GM19238 (cell line): ENCODE measurements at regions not wholly inside any gene's neighbourhood (a gene's known extent, or its start where the extent isn't known, plus 50 kb on each side); places are given as distances from the start of the nearest gene placed in this dataset.

ENCODE experiments used
- DNase-seq: peaks from one replicate; pipeline ENCODE4 v3.0.0; 2011; ENCODE audit warnings: low spot score; ENCODE audit not compliant: insufficient read length

- no peak for DNase-seq
These were observed 248.0 kb upstream of the HS6ST1 start for GRCh38 chr2:128566671-128567070.

DNA sequence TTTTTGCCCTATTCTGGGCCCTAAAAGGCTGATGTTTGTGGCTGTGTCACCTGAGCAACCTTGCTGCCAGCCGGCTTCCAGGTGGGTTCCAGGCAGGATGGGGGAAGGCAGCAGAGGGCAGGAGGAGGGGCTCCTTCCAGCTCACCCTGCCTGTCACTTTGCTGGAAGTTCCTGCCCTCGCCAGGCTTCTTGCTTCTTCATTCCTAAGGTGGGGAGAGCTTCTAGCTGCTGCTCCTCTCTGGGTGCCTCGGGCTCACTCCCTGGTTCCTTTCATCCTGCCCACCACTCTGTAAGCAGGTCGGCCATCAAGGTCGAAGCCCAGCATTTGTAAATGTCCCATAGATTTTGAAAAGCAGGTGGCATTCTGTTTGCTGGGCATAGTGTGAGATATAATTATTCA is 249.4 kb upstream of the HS6ST1 start:
- DNase-seq = no peak

DNA sequence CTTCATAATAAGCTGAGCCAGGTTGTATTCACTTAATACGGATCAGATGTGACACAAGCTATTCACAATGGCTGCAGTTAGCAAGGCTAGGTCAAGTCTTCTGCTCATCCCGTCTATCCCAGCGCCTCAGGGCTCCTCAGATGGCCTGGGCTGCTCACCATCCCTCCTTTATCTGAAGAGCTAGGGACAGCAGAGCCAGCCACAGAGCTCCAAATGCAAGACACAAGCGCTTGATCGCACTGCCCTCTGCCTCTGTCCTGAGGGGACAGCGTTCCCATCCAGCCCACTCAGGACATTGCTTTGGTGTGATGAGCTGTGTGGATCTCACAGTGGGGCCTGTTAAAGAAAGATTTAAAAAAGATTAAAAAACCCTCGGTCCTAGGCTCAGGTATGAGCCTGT is 254.4 kb upstream of the HS6ST1 start:
- DNase-seq = no peak

DNA sequence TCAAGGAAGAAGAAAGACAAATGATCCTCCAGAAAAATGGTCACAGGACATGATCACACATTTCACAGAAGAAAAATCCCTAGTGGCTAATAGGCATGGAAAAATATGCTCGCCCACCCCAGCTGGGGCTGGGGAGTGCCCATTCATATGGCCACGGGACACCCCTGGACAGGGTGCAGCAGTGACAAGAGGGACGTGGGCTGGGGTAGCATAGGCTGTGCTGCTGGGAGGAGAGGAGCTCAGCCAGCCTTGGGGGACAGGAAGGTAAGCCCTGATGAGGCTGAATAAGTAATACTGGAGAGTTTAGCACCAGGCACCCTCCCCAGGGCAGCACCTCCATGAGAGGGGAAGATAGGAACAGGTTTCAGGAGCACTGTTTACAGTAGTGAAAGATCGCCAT is 254.9 kb upstream of the HS6ST1 start:
- no peak for DNase-seq

DNA sequence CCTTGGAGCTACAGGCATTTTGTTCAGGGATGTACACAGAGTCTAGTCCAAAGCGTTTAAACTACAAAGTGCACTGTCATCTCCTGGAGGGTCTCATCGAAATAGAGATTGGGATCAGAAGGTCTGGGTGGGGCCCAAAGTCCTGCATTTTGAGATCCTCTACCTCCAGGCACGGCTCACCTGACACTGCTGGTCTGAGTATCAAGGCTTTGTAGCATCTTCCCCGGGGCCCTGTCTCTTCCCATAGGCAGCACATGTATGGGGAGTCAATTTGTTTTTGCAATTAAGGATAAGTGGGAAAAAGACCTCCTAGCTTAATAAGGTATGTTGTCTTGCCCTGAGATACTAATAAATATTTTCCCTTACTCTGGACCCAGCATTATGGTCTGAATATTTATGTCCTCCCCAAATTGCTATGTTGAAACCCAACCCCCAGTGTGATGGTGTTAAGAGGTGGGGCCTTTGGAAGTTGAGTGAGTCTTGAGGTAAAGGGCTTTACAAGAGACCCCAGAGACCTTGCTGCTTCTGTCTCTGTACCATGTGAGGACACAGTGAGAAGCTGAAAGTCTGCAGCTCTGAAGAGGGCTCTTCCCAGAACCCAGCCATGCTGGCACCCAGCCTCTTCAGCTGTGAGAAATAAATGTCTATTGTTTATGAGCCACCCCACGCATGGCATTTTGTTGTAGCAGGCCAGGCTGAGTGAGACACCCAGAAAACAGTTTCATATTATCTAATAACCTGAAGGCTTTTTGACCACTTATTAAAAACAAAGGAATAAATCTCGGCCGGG is 258.7 kb upstream of the HS6ST1 start:
- no peak for DNase-seq

DNA sequence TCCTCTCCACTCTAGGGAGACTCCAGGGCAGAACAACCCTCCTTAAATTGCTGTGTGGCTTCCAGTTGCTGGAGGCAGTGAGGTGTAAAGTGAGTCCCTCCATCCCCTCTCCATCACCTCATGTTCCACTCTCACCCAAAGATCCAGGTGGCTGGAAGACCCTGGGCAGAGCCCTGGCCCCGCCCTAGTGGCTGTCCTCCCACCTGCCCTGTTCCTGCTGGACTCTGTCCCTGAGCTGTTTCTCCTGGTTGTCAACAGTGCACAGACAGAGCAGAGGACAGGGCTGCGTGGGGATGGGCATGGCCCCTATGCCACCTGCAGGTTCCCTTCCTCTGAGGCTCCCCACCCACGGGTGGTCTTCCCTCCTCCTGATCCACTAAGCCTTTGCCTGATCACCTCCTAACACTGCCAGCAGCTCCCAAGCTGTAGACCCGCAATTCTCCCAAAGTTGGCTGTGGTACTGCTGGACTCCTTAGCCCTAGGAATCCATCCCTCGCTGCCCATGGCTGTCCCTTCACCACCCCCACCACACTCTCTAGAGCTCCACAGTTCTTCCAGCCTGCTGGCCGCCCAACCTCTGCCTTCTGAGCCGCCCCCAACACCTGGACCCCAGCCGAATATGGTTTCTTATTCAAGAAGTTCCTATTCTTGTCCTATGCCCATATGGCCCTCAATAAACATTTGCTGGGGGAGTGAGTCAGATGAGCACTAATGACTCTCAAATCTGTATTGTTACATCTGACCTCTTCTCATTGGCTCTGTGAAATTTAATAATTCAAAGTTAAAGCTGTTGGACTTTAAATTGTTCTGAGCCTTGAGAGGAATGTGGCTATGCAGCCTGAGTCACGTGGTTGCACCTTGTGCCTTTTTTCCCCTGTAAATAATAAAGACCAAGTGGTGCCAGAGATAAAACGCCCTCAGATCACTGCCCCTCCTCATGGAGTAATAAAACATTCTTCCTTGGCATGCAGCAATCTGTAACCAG is 260.0 kb upstream of the HS6ST1 start:
- no peak for DNase-seq

DNA sequence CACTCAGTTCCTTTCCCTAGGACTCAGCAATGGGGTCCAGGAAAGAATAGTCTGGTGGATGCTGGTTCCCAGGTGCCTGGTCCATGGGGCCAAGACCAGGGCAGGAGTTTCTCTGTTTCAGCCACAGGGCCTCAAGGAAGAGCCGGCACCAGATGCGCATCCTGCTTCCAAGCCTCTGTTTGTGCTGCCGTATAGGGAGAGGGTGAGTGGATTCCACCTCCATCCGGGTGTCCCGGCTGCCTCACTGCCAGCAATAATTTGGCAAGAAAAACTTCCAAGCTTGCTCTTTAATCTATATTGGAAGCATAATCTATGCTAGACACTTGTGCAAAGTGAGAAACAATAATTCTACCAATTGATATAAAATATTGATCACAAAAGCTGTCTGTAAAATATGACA is 261.2 kb upstream of the HS6ST1 start:
- no peak for DNase-seq

DNA sequence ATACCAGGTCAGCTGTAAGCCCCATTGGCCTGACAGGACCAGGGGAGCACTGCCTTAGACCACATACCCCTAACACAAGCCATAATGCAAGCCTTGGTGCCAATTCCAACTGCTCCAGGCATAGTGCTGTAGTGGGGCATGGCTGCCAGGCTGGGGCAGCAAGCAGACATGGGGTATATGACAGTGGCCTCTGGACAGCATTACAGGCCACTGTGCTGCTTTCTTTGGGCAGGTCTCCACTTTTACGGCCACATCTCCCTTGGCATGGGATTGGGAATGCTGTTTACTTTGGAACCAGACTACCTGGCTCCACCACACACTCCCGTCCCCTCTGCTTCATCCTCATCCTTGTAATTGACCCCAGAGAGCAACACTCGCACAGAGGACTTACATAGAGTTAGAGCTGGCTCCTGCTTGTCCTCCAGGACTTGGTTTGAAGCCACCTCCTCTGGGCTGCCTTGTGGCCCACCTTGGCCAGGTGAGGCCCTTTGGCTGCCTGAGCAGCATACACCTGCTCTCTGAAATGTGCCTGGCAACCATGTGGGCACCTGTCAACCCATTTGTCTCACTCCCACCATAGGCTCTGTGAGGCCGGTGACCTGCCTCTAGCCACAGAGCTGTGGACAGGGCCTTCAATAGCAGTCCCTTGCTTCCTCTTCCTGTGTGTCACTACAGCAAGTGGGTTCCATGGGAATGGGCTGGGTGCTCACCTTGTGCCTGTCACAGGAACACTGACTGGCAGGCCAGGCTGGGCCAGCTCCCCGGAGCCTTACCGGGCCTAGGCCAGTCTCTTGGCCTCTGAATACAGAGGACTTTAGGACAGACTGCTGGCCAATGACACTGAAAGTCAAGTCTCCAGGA is 262.6 kb upstream of the HS6ST1 start:
- DNase-seq = no peak

DNA sequence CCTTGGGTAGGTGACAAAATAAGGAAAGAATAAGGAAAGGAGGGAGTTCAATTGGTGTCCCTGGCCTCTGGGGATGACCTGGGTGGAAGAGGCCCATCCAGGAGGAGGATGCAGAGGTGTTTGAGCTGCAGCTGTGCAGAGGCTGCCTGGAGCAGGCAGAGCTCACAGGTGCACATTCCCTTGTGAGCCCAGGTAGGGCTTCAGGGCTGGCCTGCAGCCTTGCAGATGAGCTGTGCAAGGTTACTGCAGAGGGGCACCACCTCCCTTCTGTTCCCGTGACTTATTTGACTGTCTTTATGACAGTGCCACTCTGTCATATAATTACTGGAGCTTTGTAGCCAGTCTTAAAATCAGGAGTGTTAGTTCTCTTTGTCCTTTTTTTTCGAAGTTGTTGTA is 263.2 kb upstream of the HS6ST1 start:
- no peak for DNase-seq

DNA sequence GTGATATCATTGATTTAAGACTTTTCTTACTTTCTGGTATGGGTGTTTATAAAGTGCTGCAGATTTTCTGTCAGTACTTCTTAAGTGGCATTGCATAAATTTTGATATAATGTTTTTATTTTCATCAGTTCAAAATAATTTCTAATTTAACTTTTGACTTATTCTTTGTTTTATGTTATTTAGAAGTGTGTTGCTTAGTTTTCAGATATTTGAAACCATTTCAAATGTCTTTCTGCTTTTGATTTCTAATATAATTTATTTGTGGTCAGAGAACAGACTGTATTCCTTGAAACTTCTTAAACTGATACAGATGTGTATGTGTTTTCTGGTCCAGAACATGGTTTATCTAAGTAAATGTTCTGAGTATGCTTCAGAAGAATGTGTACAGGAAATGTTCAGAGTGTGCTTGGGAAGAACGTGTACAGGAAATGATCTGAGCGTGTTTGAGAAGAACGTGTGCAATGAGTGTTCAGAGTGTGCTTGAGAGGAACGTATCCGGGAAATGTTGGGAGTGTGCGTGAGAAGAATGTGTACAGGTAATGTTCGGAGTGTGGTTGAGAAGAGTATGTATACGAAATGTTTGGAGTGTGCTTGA is 265.7 kb upstream of the HS6ST1 start:
- no peak for DNase-seq

GRCh38 chr2:128585706-128586105 is 267.0 kb upstream of the HS6ST1 start:
- DNase-seq = no peak

- no peak for DNase-seq
These were observed 271.0 kb upstream of the HS6ST1 start for GRCh38 chr2:128589681-128590080.

- DNase-seq = no peak
These were observed 271.8 kb upstream of the HS6ST1 start for GRCh38 chr2:128590309-128591021.

DNA sequence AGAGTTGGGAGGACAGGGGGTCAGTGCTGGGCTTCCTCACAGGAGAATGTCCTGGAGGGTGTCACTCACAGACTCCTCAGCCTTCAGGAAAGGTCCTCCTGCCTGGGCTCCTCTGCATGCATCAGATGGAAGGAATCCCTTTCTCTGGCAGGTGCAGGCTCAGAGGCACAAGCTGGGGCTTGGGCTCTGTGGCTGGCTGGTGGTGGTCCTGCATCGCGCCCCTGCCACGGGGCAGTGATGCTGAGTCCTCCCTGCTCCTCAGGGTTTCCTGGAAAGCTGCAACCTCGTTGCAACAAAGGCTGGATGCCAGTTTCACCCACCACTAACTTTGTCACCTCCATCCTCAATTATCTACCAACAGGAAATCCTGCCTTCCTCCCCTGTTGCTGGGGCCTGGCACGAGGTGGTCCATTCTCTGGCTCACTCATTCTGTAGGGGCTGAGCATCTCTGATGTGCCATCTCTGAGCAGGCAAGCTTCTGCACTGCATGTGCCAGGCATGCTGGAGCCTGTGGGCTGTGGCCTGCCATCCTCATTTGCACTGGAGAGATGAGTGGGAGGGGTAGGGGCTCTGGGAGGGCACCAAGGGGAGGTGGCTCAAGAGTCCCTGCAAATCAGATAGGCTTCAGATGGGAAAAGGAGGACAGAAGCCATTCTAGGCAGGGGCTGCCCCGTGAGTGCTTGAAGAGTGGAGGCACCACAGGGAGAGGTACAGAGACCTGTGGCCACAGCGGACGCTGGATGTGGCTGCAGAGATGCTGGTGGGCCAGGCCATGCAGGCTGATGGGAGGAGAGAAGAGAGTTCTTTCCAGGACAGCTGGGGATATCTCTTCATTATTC is 272.6 kb upstream of the HS6ST1 start:
- DNase-seq = no peak

DNA sequence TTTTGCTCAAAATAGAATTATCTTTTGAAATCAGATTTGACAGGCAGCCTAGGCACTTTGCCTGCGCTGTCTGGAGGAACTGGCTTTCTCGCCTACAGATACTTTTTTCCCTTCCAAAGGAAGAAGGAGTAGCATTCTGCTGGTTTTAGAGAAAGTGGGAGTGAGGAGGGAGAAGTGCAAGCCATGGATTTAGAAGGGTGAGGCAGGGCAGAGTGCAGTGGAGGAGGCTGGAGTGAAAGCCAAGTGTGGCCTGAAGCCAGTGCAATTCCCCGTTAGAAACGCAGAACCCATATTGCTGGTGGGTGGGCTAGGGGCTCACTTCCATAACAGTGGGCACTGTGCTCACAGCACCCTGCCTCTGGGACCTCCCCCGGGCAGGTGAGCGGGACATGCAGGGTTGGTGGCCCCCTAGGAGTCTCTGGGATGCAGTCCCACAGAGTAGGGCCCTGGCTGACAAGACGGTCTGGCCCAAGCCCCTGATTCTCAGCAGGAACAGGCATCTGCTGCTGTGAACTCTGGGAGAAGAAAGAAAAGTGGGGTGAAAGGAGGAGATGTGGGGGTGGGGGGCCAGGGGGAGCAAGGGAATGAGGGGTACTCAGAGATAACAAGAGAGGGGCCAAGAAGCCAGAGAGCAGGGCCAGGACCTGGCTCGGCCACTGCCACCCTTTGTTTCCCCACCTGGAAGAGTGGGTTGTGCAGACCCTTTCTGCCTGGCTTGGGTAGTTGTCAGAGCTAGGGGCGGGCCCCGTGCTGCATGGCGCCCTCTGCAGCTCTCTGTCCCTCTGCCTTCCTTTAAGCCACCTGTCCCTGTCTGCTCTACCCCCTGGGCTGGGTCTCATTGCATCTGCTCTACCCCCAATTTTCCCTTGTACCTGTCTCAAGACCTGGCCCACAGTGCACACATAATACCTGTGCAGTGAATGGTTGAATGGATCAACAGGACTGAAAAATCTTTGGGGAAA is 273.5 kb upstream of the HS6ST1 start:
- no peak for DNase-seq

DNA sequence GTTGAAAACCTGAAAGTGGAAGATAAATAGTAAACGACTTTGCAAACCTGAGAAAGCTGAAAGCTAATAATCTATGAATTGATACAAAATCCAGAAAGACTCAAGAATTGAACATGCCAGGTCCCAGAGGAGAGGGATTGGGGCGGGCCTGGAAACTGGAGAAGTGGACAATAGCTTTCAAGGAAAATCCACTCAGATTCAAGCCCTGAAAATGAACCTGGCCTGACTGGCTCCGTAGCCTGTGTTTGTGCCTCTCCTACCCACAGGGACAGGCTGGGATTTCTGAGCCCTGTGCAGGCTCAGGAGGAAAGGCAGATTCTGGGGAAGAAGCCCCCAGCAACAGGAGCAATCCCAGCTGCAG is 274.8 kb upstream of the HS6ST1 start:
- no peak for DNase-seq

DNA sequence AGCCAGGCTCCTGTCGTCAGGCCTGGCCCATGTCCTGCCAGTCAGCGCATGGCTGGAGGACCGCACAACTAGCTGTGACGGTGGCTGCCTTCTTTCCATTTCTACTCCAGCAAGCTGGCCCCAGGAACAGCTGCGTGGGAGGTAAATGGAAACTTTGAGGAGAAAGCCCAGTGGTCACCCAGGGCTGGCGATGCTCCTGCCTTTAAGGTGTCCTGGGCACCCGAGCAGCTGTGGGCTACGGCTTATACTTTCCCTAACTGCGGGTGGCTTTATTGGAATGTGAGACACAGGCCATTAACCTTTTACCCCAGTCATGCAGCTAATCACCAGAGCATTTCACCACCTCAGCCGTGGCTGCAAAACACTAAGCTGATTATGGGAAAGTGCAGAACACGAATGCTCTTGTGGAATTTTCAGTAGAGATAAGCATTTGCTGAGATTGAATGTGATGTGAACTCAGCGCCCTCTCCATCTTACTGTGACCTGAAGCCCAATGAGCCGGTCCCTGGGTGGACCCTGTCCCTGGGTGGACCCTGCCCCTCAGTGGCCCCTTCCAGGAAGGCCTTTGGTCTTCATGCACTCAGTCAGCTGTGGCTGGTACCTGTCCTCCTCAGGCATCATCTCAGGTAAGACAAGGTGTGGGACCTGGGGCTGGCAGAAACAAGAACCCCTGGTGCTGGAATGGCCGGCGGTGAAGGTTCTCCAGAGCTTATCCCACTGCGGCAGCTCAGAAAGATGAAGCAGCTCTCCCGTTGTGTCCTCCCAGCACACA is 275.4 kb upstream of the HS6ST1 start:
- no peak for DNase-seq

DNA sequence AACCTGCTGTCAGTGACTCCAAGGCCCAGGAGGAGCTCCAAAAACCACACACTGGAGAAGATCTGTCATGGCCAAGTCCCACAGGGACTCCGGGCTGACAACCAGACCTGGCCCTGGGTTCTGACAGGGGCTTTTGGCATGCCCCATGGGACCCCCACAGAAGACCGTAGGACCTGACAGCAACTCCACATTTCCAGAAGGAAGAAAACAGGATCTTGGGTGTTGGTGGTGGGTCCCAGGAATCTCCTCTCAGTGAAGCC is 275.9 kb upstream of the HS6ST1 start:
- DNase-seq = no peak
